ENCODE measurements at regions not wholly inside any gene's neighbourhood (a gene's known extent, or its start where the extent isn't known, plus 50 kb on each side); places are given as distances from the start of the nearest gene placed in this dataset.

GRCh38 chr2:19844750-19845149 is 57.0 kb downstream of the TTC32 start:
- Histone ChIP-seq H4K20me1 (ENCODE audit: insufficient read depth, low read length) (no peaks in the 10 kb centered on the region), H3F3A (ENCODE audit: insufficient read depth, low read length) (no peaks in the 10 kb centered on the region), H3K27ac (ENCODE audit: low read length) (no peak overlapping the region), H2AFZ (ENCODE audit: low read length) (no peak overlapping the region), H3K4me3 (ENCODE audit: low read length) (no peak overlapping the region), H3K27me3 (replicated peaks; ENCODE audit: insufficient read depth, low read length) (no peaks in the 10 kb centered on the region), H3K4me2 (ENCODE audit: low read depth, low read length) (no peak overlapping the region), H3K36me3 (replicated peaks; ENCODE audit: insufficient read depth, low read length) (no peaks in the 10 kb centered on the region), H3K79me2 (ENCODE audit: low read length) (no peaks in the 10 kb centered on the region), H3K9me2 (replicated peaks; ENCODE audit: insufficient read depth, low read length) (no peaks in the 10 kb centered on the region), H3K4me1 (ENCODE audit: low read length) (no peaks in the 10 kb centered on the region), H3K9ac (ENCODE audit: low read length) (no peak overlapping the region), H3K9me3 (replicated peaks; ENCODE audit: insufficient read depth, low read length) (no peaks in the 10 kb centered on the region)
- TF ChIP-seq EZH2 (optimal IDR thresholded peaks at IDR 0.05; ENCODE audit: low read depth, low read length), result no peak
- no peak for DNase-seq

- TF ChIP-seq EZH2 (optimal IDR thresholded peaks at IDR 0.05; ENCODE audit: low read depth, low read length) (no peak), CTCF (IDR thresholded peaks at IDR 0.05; ENCODE audit: low read length) (no peak), EZH2phosphoT487 (IDR thresholded peaks at IDR 0.05; ENCODE audit: low read length) (no peak)
- Histone ChIP-seq H3K9me2 (replicated peaks; ENCODE audit: insufficient read depth, low read length) (no peaks in the 10 kb centered on the region), H3K27me3 (replicated peaks; ENCODE audit: insufficient read depth, low read length) (no peaks in the 10 kb centered on the region)
These were observed 57.7 kb downstream of the TTC32 start for GRCh38 chr2:19843992-19844515.

GRCh38 chr2:19841918-19842693 is 59.7 kb downstream of the TTC32 start:
- DNase-seq, result no peak
- Histone ChIP-seq H3K9ac (ENCODE audit: low read length) (no peak overlapping the region), H3K4me3 (ENCODE audit: low read length) (no peak overlapping the region), H3F3A (ENCODE audit: insufficient read depth, low read length) (no peaks in the 10 kb centered on the region), H3K9me2 (replicated peaks; ENCODE audit: insufficient read depth, low read length) (no peaks in the 10 kb centered on the region), H3K4me2 (ENCODE audit: low read depth, low read length) (no peak overlapping the region), H3K79me2 (ENCODE audit: low read length) (no peaks in the 10 kb centered on the region), H3K9me3 (replicated peaks; ENCODE audit: insufficient read depth, low read length) (no peaks in the 10 kb centered on the region), H3K27me3 (replicated peaks; ENCODE audit: insufficient read depth, low read length) (no peaks in the 10 kb centered on the region), H3K36me3 (replicated peaks; ENCODE audit: insufficient read depth, low read length) (no peaks in the 10 kb centered on the region), H3K27ac (ENCODE audit: low read length) (no peak overlapping the region), H3K4me1 (ENCODE audit: low read length) (no peaks in the 10 kb centered on the region), H2AFZ (ENCODE audit: low read length) (no peak overlapping the region), H4K20me1 (ENCODE audit: insufficient read depth, low read length) (no peaks in the 10 kb centered on the region)
- TF ChIP-seq CTCF (IDR thresholded peaks at IDR 0.05; ENCODE audit: low read length) (no peak), EZH2phosphoT487 (IDR thresholded peaks at IDR 0.05; ENCODE audit: low read length) (no peak), EZH2 (optimal IDR thresholded peaks at IDR 0.05; ENCODE audit: low read depth, low read length) (no peak)

More at GRCh38 chr2:19843992-19844515, 57.7 kb downstream of the TTC32 start:
- Histone ChIP-seq H3K9me3 (replicated peaks; ENCODE audit: insufficient read depth, low read length) (no peaks in the 10 kb centered on the region), H3K79me2 (ENCODE audit: low read length) (no peaks in the 10 kb centered on the region), H2AFZ (ENCODE audit: low read length) (no peak overlapping the region), H3F3A (ENCODE audit: insufficient read depth, low read length) (no peaks in the 10 kb centered on the region), H3K4me2 (ENCODE audit: low read depth, low read length) (no peak overlapping the region), H3K4me3 (ENCODE audit: low read length) (no peak overlapping the region), H3K4me1 (ENCODE audit: low read length) (no peaks in the 10 kb centered on the region), H3K9ac (ENCODE audit: low read length) (no peak overlapping the region), H4K20me1 (ENCODE audit: insufficient read depth, low read length) (no peaks in the 10 kb centered on the region), H3K36me3 (replicated peaks; ENCODE audit: insufficient read depth, low read length) (no peaks in the 10 kb centered on the region), H3K27ac (ENCODE audit: low read length) (no peak overlapping the region)
- no peak for DNase-seq

- Histone ChIP-seq H3K9me3 (replicated peaks; ENCODE audit: insufficient read depth, low read length) (no peaks in the 10 kb centered on the region), H4K20me1 (ENCODE audit: insufficient read depth, low read length) (no peaks in the 10 kb centered on the region), H3K4me1 (ENCODE audit: low read length) (no peaks in the 10 kb centered on the region), H3K79me2 (ENCODE audit: low read length) (no peaks in the 10 kb centered on the region), H3K9ac (ENCODE audit: low read length) (no peak overlapping the region), H3K27ac (ENCODE audit: low read length) (no peak overlapping the region), H3K27me3 (replicated peaks; ENCODE audit: insufficient read depth, low read length) (no peaks in the 10 kb centered on the region), H3K4me3 (ENCODE audit: low read length) (no peak overlapping the region), H2AFZ (ENCODE audit: low read length) (no peak overlapping the region), H3K4me2 (ENCODE audit: low read depth, low read length) (no peak overlapping the region), H3K36me3 (replicated peaks; ENCODE audit: insufficient read depth, low read length) (no peaks in the 10 kb centered on the region), H3K9me2 (replicated peaks; ENCODE audit: insufficient read depth, low read length) (no peaks in the 10 kb centered on the region), H3F3A (ENCODE audit: insufficient read depth, low read length) (no peaks in the 10 kb centered on the region)
- DNase-seq, result no peak
- no peak for TF ChIP-seq EZH2 (optimal IDR thresholded peaks at IDR 0.05; ENCODE audit: low read depth, low read length)
- no peak for TF ChIP-seq EZH2phosphoT487 (IDR thresholded peaks at IDR 0.05; ENCODE audit: low read length)
- no peak for TF ChIP-seq CTCF (IDR thresholded peaks at IDR 0.05; ENCODE audit: low read length)
These were observed 62.3 kb downstream of the TTC32 start for GRCh38 chr2:19839438-19839837.

Measured in MM.1S (cell line).